ENCODE measurements at regions not wholly inside any gene's neighbourhood (a gene's known extent, or its start where the extent isn't known, plus 50 kb on each side); places are given as distances from the start of the nearest gene placed in this dataset.

DNA sequence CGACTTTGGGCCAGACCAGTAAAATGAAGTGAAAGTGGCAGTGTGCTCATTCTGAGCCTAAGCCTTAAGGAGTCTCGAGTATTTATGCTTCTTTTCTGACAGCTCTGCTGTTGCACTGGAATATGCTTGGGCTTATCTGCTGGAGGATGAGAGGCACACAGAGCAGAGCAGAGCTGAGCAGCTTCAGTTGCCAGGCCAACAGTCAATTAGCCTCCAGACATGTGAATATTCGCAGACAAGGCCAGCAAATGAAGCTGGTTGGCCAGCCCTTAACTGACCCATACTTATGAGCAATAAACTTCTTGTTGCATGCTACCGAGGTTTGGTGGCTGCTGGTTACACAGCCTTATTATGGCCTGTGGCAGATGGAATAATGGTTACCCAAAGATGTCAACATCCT is 203.0 kb upstream of the GEMIN8 start:
- H3K27me3 ChIP-seq (replicated peaks; ENCODE audit: insufficient read depth) = no peaks in the 10 kb centered on the region
- no peaks in the 10 kb centered on the region for H3K4me1 ChIP-seq (replicated peaks)
- no peak for DNase-seq (ENCODE audit: low spot score)
- H3K4me3 ChIP-seq = no peak overlapping the region
- H3K27ac ChIP-seq = no peak overlapping the region
- WGBS = 56% methylated on average over 4 of the region's 4 CpGs
- no peaks in the 10 kb centered on the region for H3K36me3 ChIP-seq
- no peaks in the 10 kb centered on the region for H3K9me3 ChIP-seq
- TF ChIP-seq, protein P1, sequence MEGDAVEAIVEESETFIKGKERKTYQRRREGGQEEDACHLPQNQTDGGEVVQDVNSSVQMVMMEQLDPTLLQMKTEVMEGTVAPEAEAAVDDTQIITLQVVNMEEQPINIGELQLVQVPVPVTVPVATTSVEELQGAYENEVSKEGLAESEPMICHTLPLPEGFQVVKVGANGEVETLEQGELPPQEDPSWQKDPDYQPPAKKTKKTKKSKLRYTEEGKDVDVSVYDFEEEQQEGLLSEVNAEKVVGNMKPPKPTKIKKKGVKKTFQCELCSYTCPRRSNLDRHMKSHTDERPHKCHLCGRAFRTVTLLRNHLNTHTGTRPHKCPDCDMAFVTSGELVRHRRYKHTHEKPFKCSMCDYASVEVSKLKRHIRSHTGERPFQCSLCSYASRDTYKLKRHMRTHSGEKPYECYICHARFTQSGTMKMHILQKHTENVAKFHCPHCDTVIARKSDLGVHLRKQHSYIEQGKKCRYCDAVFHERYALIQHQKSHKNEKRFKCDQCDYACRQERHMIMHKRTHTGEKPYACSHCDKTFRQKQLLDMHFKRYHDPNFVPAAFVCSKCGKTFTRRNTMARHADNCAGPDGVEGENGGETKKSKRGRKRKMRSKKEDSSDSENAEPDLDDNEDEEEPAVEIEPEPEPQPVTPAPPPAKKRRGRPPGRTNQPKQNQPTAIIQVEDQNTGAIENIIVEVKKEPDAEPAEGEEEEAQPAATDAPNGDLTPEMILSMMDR (IDR thresholded peaks at IDR 0.05) = no peak
- TF ChIP-seq POLR2AphosphoS5 (IDR thresholded peaks at IDR 0.05) = no peak
- no peak for TF ChIP-seq POLR2A (IDR thresholded peaks at IDR 0.05)
- intact Hi-C loops (cut with DNase I) = no loop called here

DNA sequence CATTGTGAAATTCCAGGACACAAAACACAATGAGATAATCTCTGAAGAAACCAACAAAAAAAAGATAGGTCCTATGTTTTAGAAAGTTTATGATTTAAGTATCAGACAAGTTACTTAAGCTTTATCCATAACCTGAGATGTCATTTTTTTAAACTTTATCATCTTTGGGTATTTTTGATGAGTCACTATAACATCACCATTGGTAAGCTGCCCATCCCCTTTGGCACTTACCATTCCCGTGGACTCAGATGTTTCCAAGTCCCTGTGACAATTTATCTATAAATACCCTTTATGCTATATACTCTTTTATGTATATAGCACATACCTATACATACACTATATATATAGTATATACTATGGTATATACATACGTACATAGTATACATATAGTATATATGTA is 198.9 kb upstream of the GEMIN8 start:
- intact Hi-C loops (cut with DNase I) = no loop called here
- Histone ChIP-seq H3K27me3 (replicated peaks; ENCODE audit: insufficient read depth) (no peaks in the 10 kb centered on the region), H3K27ac (no peak overlapping the region), H3K9me3 (no peaks in the 10 kb centered on the region), H3K4me1 (replicated peaks) (no peaks in the 10 kb centered on the region), H3K4me3 (no peak overlapping the region), H3K36me3 (no peaks in the 10 kb centered on the region)
- no peak for TF ChIP-seq POLR2A (IDR thresholded peaks at IDR 0.05)
- no peak for TF ChIP-seq POLR2AphosphoS5 (IDR thresholded peaks at IDR 0.05)
- TF ChIP-seq, protein P1 (IDR thresholded peaks at IDR 0.05) = no peak
- 89% methylated on average over 2 of the region's 2 CpGs for WGBS
- DNase-seq (ENCODE audit: low spot score) = no peak

DNA sequence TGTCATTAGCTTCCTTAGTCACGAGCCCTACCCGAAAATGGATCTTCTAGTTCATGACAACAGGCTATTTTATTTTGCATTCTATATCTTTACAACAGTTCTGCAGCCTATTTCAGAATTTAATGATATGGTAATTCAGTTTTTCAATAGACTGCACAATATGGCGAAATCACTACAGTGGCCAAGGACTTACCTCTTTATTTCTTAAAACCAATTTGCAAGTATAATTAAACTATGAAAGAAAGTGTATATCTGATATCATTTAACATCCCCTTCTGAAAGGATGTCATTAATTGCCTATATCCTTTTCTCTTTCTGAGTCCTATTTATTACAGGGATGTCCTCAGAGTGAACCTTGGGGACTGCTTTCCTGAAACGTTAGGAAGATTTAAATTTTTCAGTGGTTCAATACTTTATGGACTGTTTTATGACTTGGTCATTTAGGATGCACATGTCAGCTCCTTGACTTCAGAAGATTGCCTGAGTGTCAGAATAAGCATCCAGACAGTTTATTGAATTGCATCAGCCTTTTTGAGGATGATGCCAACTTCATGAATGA is 190.8 kb upstream of the GEMIN8 start:
- 64% methylated on average over 4 of the region's 4 CpGs for WGBS
- H3K27ac ChIP-seq = no peak overlapping the region
- H3K36me3 ChIP-seq = no peaks in the 10 kb centered on the region
- H3K4me1 ChIP-seq (replicated peaks) = no peaks in the 10 kb centered on the region
- TF ChIP-seq POLR2A (IDR thresholded peaks at IDR 0.05) (no peak), POLR2AphosphoS5 (IDR thresholded peaks at IDR 0.05) (no peak)
- TF ChIP-seq, protein P1 (IDR thresholded peaks at IDR 0.05) = no peak
- no peaks in the 10 kb centered on the region for H3K9me3 ChIP-seq
- intact Hi-C loops (cut with DNase I) = no loop called here
- H3K27me3 ChIP-seq (replicated peaks; ENCODE audit: insufficient read depth) = no peaks in the 10 kb centered on the region
- no peak for DNase-seq (ENCODE audit: low spot score)
- no peak overlapping the region for H3K4me3 ChIP-seq

DNA sequence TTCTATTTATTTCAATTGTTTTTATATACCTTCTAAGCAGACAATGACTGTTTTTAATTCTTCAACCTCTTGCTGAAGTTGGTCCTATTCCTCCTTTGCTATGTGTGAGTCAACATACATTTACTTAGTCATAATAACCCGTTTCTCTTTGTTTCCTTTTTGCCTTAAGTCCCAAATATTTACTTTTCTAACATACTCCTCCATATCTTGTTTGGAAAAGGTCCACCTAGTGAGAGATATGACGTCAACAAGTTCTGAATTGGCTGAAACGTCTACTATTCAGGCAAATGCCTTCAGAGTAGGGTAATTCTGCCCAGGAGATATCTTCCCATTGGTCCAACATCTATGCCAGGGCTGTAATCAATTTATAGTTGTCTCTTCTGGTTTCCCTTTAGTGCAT is 179.3 kb upstream of the GEMIN8 start:
- Histone ChIP-seq H3K4me1 (replicated peaks) (no peaks in the 10 kb centered on the region), H3K27me3 (replicated peaks; ENCODE audit: insufficient read depth) (no peaks in the 10 kb centered on the region), H3K27ac (no peak overlapping the region), H3K36me3 (no peaks in the 10 kb centered on the region), H3K9me3 (no peaks in the 10 kb centered on the region), H3K4me3 (no peak overlapping the region)
- intact Hi-C loops (cut with DNase I) = no loop called here
- no peak for DNase-seq (ENCODE audit: low spot score)
- TF ChIP-seq POLR2AphosphoS5 (IDR thresholded peaks at IDR 0.05) = no peak
- WGBS = 23% methylated on average over 3 of the region's 3 CpGs

DNA sequence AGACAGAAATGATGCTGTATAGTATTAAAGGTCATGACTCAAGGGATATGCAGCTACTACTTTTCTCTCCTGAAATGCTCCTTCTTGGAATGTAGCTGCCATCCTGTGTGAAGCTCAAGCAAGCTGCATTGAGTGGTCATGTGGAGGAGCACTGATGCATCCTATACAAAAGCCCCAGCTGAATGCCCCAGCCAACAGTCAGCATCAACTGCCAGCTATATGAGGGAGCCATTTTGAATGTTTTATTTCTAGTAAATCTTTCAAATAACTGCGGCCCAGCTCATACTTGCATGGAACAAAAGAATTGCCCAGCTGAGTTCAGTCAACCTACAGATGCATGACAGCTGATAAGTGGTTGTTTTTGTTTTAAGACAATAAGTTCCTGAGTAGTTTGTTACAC is 165.0 kb upstream of the GEMIN8 start:
- no peak overlapping the region for H3K4me3 ChIP-seq
- 67% methylated on average over 1 of the region's 1 CpG for WGBS
- H3K27ac ChIP-seq = no peak overlapping the region
- intact Hi-C loops (cut with DNase I) = no loop called here
- H3K27me3 ChIP-seq (replicated peaks; ENCODE audit: insufficient read depth) = no peaks in the 10 kb centered on the region
- TF ChIP-seq POLR2A (IDR thresholded peaks at IDR 0.05) (no peak), POLR2AphosphoS5 (IDR thresholded peaks at IDR 0.05) (no peak)
- TF ChIP-seq, protein P1 (IDR thresholded peaks at IDR 0.05) = no peak
- no peaks in the 10 kb centered on the region for H3K9me3 ChIP-seq
- no peak for DNase-seq (ENCODE audit: low spot score)
- no peaks in the 10 kb centered on the region for H3K4me1 ChIP-seq (replicated peaks)
- no peaks in the 10 kb centered on the region for H3K36me3 ChIP-seq
